ENCODE measurements at regions not wholly inside any gene's neighbourhood (a gene's known extent, or its start where the extent isn't known, plus 50 kb on each side); places are given as distances from the start of the nearest gene placed in this dataset.
"Not testable (repeated sequence)": the region's sequence is repeated elsewhere in the genome, so short reads cannot be mapped to it uniquely, and the experiment has no call there.

DNA sequence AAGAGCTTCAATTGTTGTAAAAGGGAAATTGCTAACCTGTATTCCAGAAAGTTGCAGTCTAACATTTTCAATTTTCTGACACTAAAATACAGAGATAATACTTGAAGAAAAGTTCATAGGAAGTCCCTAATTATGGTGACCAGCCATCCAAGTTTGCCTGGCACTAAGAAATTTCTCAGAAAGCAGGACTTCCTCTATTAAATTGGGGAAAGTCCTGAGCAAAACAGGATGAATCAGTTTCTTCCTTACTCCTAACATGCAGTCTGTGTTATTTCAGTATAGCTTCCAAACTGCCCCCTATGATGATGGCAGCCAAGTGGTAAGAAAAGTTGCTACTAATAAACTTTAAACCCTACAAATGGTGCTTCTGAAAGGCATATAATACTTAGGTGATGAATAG lies 133.5 kb upstream of the SGO1 start:
- ATAC-seq (no peak), DNase-seq (no peak)
- ChIA-PET CTCF (interaction anchor here (0.6 kb wide), 2 partner anchors 18 to 521 kb away, joined by 3 read pairs; no protein-coding TSS in a partner anchor), POLR2A (no interaction called here)
- H3K27ac Mint-ChIP-seq: no peak overlapping the region
- H3K4me1 Mint-ChIP-seq: no peaks in the 10 kb centered on the region
- H3K36me3 Mint-ChIP-seq (ENCODE audit: low read depth): no peaks in the 10 kb centered on the region
- no peaks in the 10 kb centered on the region for H3K9me3 Mint-ChIP-seq (ENCODE audit: low read depth)
- H3K27me3 Mint-ChIP-seq: no peaks in the 10 kb centered on the region
- intact Hi-C loops (cut with DNase I, micrococcal nuclease): no loop called here
- no peak overlapping the region for H3K4me3 Mint-ChIP-seq

DNA sequence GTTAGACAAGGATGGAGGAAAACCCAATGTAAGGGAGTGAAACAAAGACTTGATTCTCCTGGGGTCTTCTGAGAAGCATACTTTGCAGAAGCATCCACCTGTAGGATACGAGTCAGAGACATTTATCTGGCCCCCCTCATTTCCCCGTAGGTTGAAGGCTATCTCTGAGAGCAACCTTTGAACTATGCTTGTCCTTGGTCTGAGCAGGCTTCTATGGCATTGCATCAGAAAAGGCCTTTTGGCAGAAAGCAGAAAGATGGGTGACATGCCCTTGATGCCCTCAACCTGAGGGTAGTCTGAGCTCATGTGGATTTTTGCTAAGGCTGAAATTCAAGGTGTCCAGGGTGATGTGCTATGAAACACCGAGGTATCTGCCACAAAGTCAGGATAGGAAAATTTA lies 131.6 kb upstream of the SGO1 start:
- DNase-seq (no peak), ATAC-seq (no peak)
- H3K27ac Mint-ChIP-seq: no peak overlapping the region
- POLR2A ChIA-PET: no interaction called here
- no peaks in the 10 kb centered on the region for H3K4me1 Mint-ChIP-seq
- H3K27me3 Mint-ChIP-seq: no peaks in the 10 kb centered on the region
- CTCF ChIA-PET: no interaction called here
- H3K4me3 Mint-ChIP-seq: no peak overlapping the region
- no peaks in the 10 kb centered on the region for H3K9me3 Mint-ChIP-seq (ENCODE audit: low read depth)
- intact Hi-C loops (cut with DNase I, micrococcal nuclease): no loop called here
- no peaks in the 10 kb centered on the region for H3K36me3 Mint-ChIP-seq (ENCODE audit: low read depth)

DNA sequence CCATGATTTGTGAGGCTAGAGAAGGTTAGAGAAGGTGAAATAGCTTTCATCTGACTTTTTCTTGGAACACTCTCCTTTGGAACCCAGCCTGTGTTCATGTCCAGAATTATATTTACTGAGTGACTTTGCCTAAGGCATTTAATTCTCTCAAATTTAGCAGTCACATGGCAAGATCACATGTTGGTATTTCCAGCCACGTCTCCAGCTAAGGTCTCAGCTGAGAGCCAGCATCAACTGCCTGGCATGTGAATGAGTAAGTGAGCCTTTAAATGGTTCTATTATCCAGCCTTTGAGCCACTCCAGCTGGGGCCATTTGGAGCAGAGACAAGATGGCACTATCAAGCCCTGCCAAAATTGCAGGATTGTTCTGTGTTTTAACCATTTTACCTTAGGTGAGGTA lies 130.2 kb upstream of the SGO1 start:
- ATAC-seq (no peak), DNase-seq (no peak)
- Mint-ChIP-seq H3K9me3 (ENCODE audit: low read depth) (no peaks in the 10 kb centered on the region), H3K36me3 (ENCODE audit: low read depth) (no peaks in the 10 kb centered on the region), H3K27me3 (no peaks in the 10 kb centered on the region), H3K27ac (no peak overlapping the region), H3K4me3 (no peak overlapping the region), H3K4me1 (no peaks in the 10 kb centered on the region)
- ChIA-PET POLR2A (no interaction called here), CTCF (no interaction called here)
- intact Hi-C loops (cut with DNase I, micrococcal nuclease): no loop called here

GRCh38 chr3:20310629-20311028 lies 124.6 kb upstream of the SGO1 start:
- no peaks in the 10 kb centered on the region for H3K36me3 Mint-ChIP-seq (ENCODE audit: low read depth)
- H3K4me3 Mint-ChIP-seq: no peak overlapping the region
- no peak for DNase-seq
- no peak overlapping the region for H3K27ac Mint-ChIP-seq
- no peaks in the 10 kb centered on the region for H3K4me1 Mint-ChIP-seq
- no peak for ATAC-seq
- CTCF ChIA-PET: no interaction called here
- POLR2A ChIA-PET: no interaction called here
- H3K27me3 Mint-ChIP-seq: no peaks in the 10 kb centered on the region
- H3K9me3 Mint-ChIP-seq (ENCODE audit: low read depth): no peaks in the 10 kb centered on the region
- intact Hi-C loops (cut with DNase I, micrococcal nuclease): no loop called here

DNA sequence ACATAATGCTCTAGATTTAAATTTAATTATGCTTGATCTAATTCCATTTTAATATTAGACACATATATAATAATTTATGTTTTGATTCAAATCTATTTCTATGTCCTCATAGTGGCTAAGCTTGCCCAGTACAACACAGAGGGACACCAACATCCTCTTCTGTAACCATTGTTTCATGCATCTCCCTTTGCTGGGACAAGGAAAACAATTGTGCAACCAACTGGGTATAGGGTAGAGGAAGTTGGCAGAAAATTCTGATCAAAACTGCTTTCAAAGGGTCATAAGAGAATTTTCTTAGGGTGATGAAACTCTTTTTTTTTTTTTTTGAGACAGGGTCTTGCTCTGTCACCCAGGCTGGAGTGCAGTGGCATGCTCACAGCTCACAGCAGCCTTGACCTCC lies 121.4 kb upstream of the SGO1 start:
- ChIA-PET POLR2A (no interaction called here), CTCF (no interaction called here)
- no peaks in the 10 kb centered on the region for H3K27me3 Mint-ChIP-seq
- no peak overlapping the region for H3K4me3 Mint-ChIP-seq
- no peaks in the 10 kb centered on the region for H3K36me3 Mint-ChIP-seq (ENCODE audit: low read depth)
- intact Hi-C loops (cut with DNase I, micrococcal nuclease): no loop called here
- H3K4me1 Mint-ChIP-seq: no peaks in the 10 kb centered on the region
- ATAC-seq (no peak), DNase-seq (no peak)
- no peak overlapping the region for H3K27ac Mint-ChIP-seq
- no peaks in the 10 kb centered on the region for H3K9me3 Mint-ChIP-seq (ENCODE audit: low read depth)

GRCh38 chr3:20305647-20306046 lies 119.6 kb upstream of the SGO1 start:
- Mint-ChIP-seq H3K9me3 (ENCODE audit: low read depth) (no peaks in the 10 kb centered on the region), H3K4me3 (no peak overlapping the region), H3K27me3 (no peaks in the 10 kb centered on the region), H3K36me3 (ENCODE audit: low read depth) (no peaks in the 10 kb centered on the region), H3K27ac (no peak overlapping the region), H3K4me1 (no peaks in the 10 kb centered on the region)
- intact Hi-C loops (cut with DNase I, micrococcal nuclease): no loop called here
- POLR2A ChIA-PET: no interaction called here
- no peak for DNase-seq
- no peak for ATAC-seq
- CTCF ChIA-PET: interaction anchor here (0.7 kb wide), 1 partner anchor 64 kb away, joined by 3 read pairs; no protein-coding TSS in a partner anchor

- no peaks in the 10 kb centered on the region for H3K9me3 Mint-ChIP-seq (ENCODE audit: low read depth)
- ChIA-PET POLR2A (no interaction called here), CTCF (no interaction called here)
- no peaks in the 10 kb centered on the region for H3K27me3 Mint-ChIP-seq
- no peaks in the 10 kb centered on the region for H3K4me1 Mint-ChIP-seq
- H3K27ac Mint-ChIP-seq: no peak overlapping the region
- ATAC-seq (no peak), DNase-seq (no peak)
- intact Hi-C loops (cut with DNase I, micrococcal nuclease): no loop called here
- H3K36me3 Mint-ChIP-seq (ENCODE audit: low read depth): no peaks in the 10 kb centered on the region
- H3K4me3 Mint-ChIP-seq: no peak overlapping the region
Measured at GRCh38 chr3:20302766-20303165, 116.8 kb upstream of the SGO1 start.

DNA sequence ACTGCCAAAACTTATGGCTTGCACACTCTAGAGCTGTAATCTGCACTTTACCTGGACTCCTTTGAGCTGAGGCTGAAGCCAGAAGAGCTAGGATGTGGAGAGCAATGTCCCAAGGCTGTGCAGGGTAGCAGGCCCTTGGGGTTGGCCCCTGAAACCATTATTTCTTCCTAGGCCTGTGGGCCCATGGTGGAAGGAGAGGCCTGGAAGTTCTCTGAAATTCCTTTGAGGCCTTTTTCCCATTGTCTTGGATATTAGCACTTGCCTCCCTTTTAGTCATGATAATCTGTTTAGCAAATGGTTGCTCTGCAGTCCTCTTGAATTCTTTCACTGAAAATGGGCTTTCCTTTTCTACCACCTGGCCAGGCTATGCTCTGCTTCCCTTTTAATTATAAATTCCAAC lies 102.0 kb upstream of the SGO1 start:
- DNase-seq (no peak), ATAC-seq (no peak)
- ChIA-PET POLR2A (no interaction called here), CTCF (no interaction called here)
- intact Hi-C loops (cut with DNase I, micrococcal nuclease): no loop called here
- Mint-ChIP-seq H3K27me3 (no peaks in the 10 kb centered on the region), H3K36me3 (ENCODE audit: low read depth) (peaks cover 3% of the 10 kb centered on the region), H3K27ac (no peak overlapping the region), H3K4me3 (no peak overlapping the region), H3K4me1 (no peaks in the 10 kb centered on the region), H3K9me3 (ENCODE audit: low read depth) (peaks cover 24% of the 10 kb centered on the region)

GRCh38 chr3:20280257-20280656 lies 94.3 kb upstream of the SGO1 start:
- POLR2A ChIA-PET: interaction anchor here (0.6 kb wide), 1 partner anchor 612 kb away, joined by 3 read pairs; no protein-coding TSS in a partner anchor
- Mint-ChIP-seq H3K4me3 (no peak overlapping the region), H3K9me3 (ENCODE audit: low read depth) (peaks cover 9% of the 10 kb centered on the region), H3K4me1 (peaks cover 5% of the 10 kb centered on the region), H3K36me3 (ENCODE audit: low read depth) (peaks cover 1% of the 10 kb centered on the region), H3K27me3 (no peaks in the 10 kb centered on the region), H3K27ac (no peak overlapping the region)
- intact Hi-C loops (cut with DNase I, micrococcal nuclease): no loop called here
- no peak for DNase-seq
- no peak for ATAC-seq
- CTCF ChIA-PET: no interaction called here

DNA sequence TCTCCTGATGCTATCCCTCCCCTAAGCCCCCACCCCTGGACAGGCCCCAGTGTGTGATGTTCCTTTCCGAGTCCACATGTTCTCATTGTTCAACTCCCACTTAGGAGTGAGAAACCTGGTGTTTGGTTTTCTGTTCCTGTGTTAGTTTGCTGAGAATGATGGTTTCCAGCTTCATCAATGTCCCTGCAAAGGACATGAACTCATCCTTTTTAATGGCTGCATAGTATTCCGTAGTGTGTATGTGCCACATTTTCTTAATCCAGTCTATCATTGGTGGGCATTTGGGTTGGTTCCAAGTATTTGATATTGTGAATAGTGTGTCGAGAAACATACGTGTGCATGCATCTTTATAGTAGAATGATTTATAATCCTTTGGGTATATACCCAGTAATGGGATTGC lies 80.0 kb upstream of the SGO1 start:
- H3K36me3 Mint-ChIP-seq (ENCODE audit: low read depth); H3K4me1 Mint-ChIP-seq; H3K27me3 Mint-ChIP-seq; H3K27ac Mint-ChIP-seq; ATAC-seq; intact Hi-C loops (cut with DNase I, micrococcal nuclease); CTCF ChIA-PET; H3K4me3 Mint-ChIP-seq; POLR2A ChIA-PET; DNase-seq: not testable (repeated sequence)
- peaks cover 10% of the 10 kb centered on the region for H3K9me3 Mint-ChIP-seq (ENCODE audit: low read depth)

DNA sequence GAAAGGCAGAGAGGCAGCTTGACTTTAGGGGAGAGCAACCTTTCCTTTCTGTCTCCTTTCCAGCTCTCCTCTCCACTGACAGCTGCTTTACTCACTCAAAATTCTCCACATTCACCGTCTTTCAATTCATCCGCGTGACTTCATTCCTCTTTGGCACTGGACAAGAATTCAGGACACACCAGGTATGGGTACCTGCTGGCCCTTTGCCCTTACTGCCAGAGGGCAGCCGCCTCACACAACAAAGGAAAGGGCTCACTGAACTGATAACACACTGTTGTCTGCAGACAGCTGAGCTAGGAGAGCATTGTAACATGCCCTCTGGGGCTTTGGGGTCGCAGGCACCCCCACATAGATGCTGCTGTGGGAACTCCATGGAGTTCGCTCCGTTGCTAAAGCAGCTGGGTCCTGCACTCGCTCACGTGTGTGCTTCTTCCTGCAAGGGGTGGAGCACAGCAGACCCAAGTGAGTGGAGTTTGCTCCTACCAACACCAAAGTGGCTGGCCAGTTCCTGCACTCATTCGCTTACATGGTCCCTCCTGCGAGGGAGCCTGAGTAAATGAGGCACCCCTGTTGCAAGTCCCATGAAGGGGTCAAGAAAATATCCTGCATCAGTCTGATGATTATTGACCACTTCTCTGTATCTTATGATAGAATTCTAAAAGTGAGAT lies 79.0 kb upstream of the SGO1 start:
- no peaks in the 10 kb centered on the region for H3K4me1 Mint-ChIP-seq
- peaks cover 5% of the 10 kb centered on the region for H3K36me3 Mint-ChIP-seq (ENCODE audit: low read depth)
- ATAC-seq (no peak), DNase-seq (no peak)
- no peaks in the 10 kb centered on the region for H3K27me3 Mint-ChIP-seq
- H3K27ac Mint-ChIP-seq: no peak overlapping the region
- intact Hi-C loops (cut with DNase I, micrococcal nuclease): no loop called here
- peaks cover 10% of the 10 kb centered on the region for H3K9me3 Mint-ChIP-seq (ENCODE audit: low read depth)
- POLR2A ChIA-PET: no interaction called here
- CTCF ChIA-PET: no interaction called here
- H3K4me3 Mint-ChIP-seq: no peak overlapping the region

DNA sequence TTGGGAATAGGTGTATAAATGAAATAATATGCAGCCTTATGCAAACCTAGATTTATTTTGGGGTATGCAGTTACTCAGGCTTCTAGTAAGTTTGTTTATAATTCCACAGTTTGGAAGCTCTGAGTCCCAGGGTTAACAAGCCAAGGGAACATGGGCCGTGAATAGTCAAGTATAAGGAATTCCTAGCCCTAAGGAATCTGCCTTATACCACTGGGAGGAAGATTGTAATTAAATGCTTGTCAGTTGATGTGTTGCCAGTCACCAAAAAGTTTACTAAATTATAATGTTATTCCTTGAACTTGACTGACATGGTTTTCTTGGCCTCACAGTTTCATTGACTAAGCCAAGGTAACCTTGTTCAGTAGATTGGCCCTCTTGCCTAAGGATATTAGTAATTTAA lies 72.4 kb upstream of the SGO1 start:
- Mint-ChIP-seq H3K36me3 (ENCODE audit: low read depth) (peaks cover 2% of the 10 kb centered on the region), H3K9me3 (ENCODE audit: low read depth) (peaks cover 2% of the 10 kb centered on the region)

GRCh38 chr3:20256144-20256543 lies 70.1 kb upstream of the SGO1 start:
- POLR2A ChIA-PET: interaction anchor here (0.6 kb wide), 1 partner anchor 146 kb away, joined by 3 read pairs; no protein-coding TSS in a partner anchor
- H3K27me3 Mint-ChIP-seq: no peaks in the 10 kb centered on the region

More for the DNA sequence above, 72.4 kb upstream of the SGO1 start:
- DNase-seq (no peak), ATAC-seq (no peak)
- H3K27me3 Mint-ChIP-seq: no peaks in the 10 kb centered on the region
- ChIA-PET POLR2A (no interaction called here), CTCF (no interaction called here)
- H3K27ac Mint-ChIP-seq: no peak overlapping the region
- no peak overlapping the region for H3K4me3 Mint-ChIP-seq
- intact Hi-C loops (cut with DNase I, micrococcal nuclease): no loop called here
- H3K4me1 Mint-ChIP-seq: no peaks in the 10 kb centered on the region

More at GRCh38 chr3:20256144-20256543, 70.1 kb upstream of the SGO1 start:
- Mint-ChIP-seq H3K36me3 (ENCODE audit: low read depth) (peaks cover 2% of the 10 kb centered on the region), H3K9me3 (ENCODE audit: low read depth) (peaks cover 2% of the 10 kb centered on the region), H3K4me1 (no peaks in the 10 kb centered on the region), H3K27ac (no peak overlapping the region), H3K4me3 (no peak overlapping the region)
- DNase-seq (no peak), ATAC-seq (no peak)
- CTCF ChIA-PET: no interaction called here
- intact Hi-C loops (cut with DNase I, micrococcal nuclease): no loop called here
